HepG2 (cell line): ENCODE measurements at regions not wholly inside any gene's neighbourhood (a gene's known extent, or its start where the extent isn't known, plus 50 kb on each side); places are given as distances from the start of the nearest gene placed in this dataset.

ENCODE experiments used
- BHLHE40 ChIP-seq: IDR thresholded peaks from 2 replicates; pipeline ENCODE4 v1.6.1; 2011; ENCODE audit warnings: low read length, improper control_type of control experiment
- EHMT2 ChIP-seq: fragments of 200-600 bp; sonication (generic); IDR thresholded peaks from 2 replicates; pipeline ENCODE4 v1.7.0; 2017; ENCODE audit warnings: antibody characterized with exemption, low read depth, low read length, borderline replicate concordance
- FOXO1 ChIP-seq: sonication (generic); formaldehyde crosslinking; IDR thresholded peaks from 2 replicates; pipeline ENCODE4 v1.4.0; 2020; ENCODE audit warnings: missing genetic modification reagents
- POLR2A ChIP-seq, 2 experiments: IDR thresholded peaks; 2 replicates each; pipeline ENCODE4 v1.6.1; 2011; ENCODE audit warnings: low read depth in 2 of 2, low read length in 2 of 2, mild to moderate bottlenecking in 1 of 2, moderate library complexity in 1 of 2; ENCODE audit not compliant: insufficient read depth in 1 of 2
- SOX6 ChIP-seq, 2 experiments: fragments of 450-650 bp in 1 of 2; sonication (generic) in 1 of 2; formaldehyde crosslinking in 1 of 2; IDR thresholded peaks; 2 replicates each; pipeline versions ENCODE4 v1.4.0 to v1.6.1; 2017 to 2020; ENCODE audit warnings: antibody characterized with exemption in 1 of 2, mild to moderate bottlenecking in 1 of 2, missing genetic modification reagents in 1 of 2
- SRSF4 ChIP-seq: fragments of 200-400 bp; formaldehyde crosslinking; IDR thresholded peaks from one replicate; pipeline ENCODE4 v1.6.1; 2018; ENCODE audit warnings: mild to moderate bottlenecking, low read depth, low read length, moderate library complexity; ENCODE audit not compliant: poor library complexity, severe bottlenecking
- SUZ12 ChIP-seq: fragments of 150-350 bp; IDR thresholded peaks from 2 replicates; pipeline ENCODE4 v1.6.1; 2014; ENCODE audit warnings: low read depth, low read length
- YY1 ChIP-seq: IDR thresholded peaks from 2 replicates; pipeline ENCODE4 v1.6.1; 2011; ENCODE audit warnings: low read length, low read depth, moderate library complexity, mild to moderate bottlenecking; ENCODE audit not compliant: insufficient read depth, insufficient replicate concordance
- ZNF7 ChIP-seq: IDR thresholded peaks from 2 replicates; pipeline ENCODE4 v1.6.1; 2016; ENCODE audit warnings: missing biosample characterization, missing genetic modification reagents

DNA sequence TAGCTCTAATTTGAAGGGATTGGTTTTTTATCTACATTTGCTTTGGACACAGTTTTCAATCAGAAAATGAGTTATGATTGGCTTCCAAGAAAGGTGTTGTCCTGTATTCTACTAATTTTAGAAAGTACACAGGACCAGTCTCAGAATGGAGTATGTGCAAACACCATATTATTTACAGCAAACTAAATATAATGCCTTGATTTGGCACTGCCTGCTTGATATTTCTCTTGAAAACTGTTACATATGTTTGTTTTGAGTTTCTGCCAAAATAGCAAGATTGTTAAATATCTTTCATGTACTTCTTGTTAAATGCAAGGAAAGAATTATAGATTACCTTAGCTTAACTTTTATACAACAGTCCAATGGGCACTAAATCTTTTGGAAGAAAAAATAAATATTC is 694.9 kb downstream of the KCNJ3 start:
- TF ChIP-seq POLR2A (IDR thresholded peaks at IDR 0.05; ENCODE audit: insufficient read depth in 1 of 2, low read depth in 2 of 2, low read length in 2 of 2) = no peak
- no peak for TF ChIP-seq YY1
- TF ChIP-seq BHLHE40 = no peak
- TF ChIP-seq ZNF7 (CRISPR knock-in tag) = no peak
- no peak for TF ChIP-seq SRSF4
- TF ChIP-seq FOXO1 (CRISPR knock-in tag) = no peak
- TF ChIP-seq SUZ12 = no peak
- no peak for TF ChIP-seq EHMT2
- TF ChIP-seq SOX6 (IDR thresholded peaks at IDR 0.05) = no peak
- no peak for TF ChIP-seq SOX6 (CRISPR knock-in tag; IDR thresholded peaks at IDR 0.05)
